GM23248 (cell line): ENCODE measurements at regions not wholly inside any gene's neighbourhood (a gene's known extent, or its start where the extent isn't known, plus 50 kb on each side); places are given as distances from the start of the nearest gene placed in this dataset.

Experiments
- DNase-seq: peaks from one replicate; pipeline ENCODE4 v3.0.0-alpha.2; 2015
- H2AFZ ChIP-seq: fragments of 200-600 bp; sonication (generic); 2 replicates; pipeline ENCODE4 v1.6.1; 2016; ENCODE audit warnings: antibody characterized with exemption
- H3F3A ChIP-seq: fragments of 200-600 bp; sonication (generic); 2 replicates; pipeline ENCODE4 v1.6.1; 2016; ENCODE audit warnings: mild to moderate bottlenecking, antibody characterized with exemption, mixed run types; ENCODE audit not compliant: insufficient read depth
- H3K27ac ChIP-seq: fragments of 200-600 bp; sonication (generic); 2 replicates; pipeline ENCODE4 v1.5.1; 2016; ENCODE audit warnings: mild to moderate bottlenecking
- H3K27me3 ChIP-seq: fragments of 200-600 bp; sonication (generic); replicated peaks from 2 replicates; pipeline ENCODE4 v1.6.1; 2016; ENCODE audit warnings: mild to moderate bottlenecking; ENCODE audit not compliant: insufficient read depth
- H3K36me3 ChIP-seq: fragments of 200-600 bp; sonication (generic); 2 replicates; pipeline ENCODE4 v1.6.1; 2016; ENCODE audit warnings: low read depth, mild to moderate bottlenecking
- H3K4me1 ChIP-seq: fragments of 200-600 bp; sonication (generic); 2 replicates; pipeline ENCODE4 v1.6.1; 2016; ENCODE audit warnings: mild to moderate bottlenecking; ENCODE audit not compliant: insufficient read depth
- H3K4me2 ChIP-seq: fragments of 200-600 bp; sonication (generic); one replicate; pipeline ENCODE4 v1.6.1; 2016; ENCODE audit warnings: mild to moderate bottlenecking; ENCODE audit not compliant: unreplicated experiment
- H3K4me3 ChIP-seq: fragments of 200-600 bp; sonication (generic); 2 replicates; pipeline ENCODE4 v1.5.1; 2016; ENCODE audit warnings: mild to moderate bottlenecking
- H3K79me2 ChIP-seq: fragments of 200-600 bp; sonication (generic); 2 replicates; pipeline ENCODE4 v1.6.1; 2016; ENCODE audit warnings: mild to moderate bottlenecking; ENCODE audit not compliant: insufficient read depth
- H3K9ac ChIP-seq: fragments of 200-600 bp; sonication (generic); 2 replicates; pipeline ENCODE4 v1.6.1; 2016; ENCODE audit warnings: mild to moderate bottlenecking
- H3K9me2 ChIP-seq: fragments of 200-600 bp; sonication (generic); 2 replicates; pipeline ENCODE4 v1.6.1; 2016; ENCODE audit warnings: mixed run types, mild to moderate bottlenecking, moderate library complexity; ENCODE audit not compliant: insufficient read depth
- H3K9me3 ChIP-seq: fragments of 200-600 bp; sonication (generic); one replicate; pipeline ENCODE4 v1.6.1; 2017; ENCODE audit warnings: low read depth
- H4K20me1 ChIP-seq: fragments of 200-600 bp; sonication (generic); 2 replicates; pipeline ENCODE4 v1.6.0; 2016; ENCODE audit not compliant: insufficient read depth
- EZH2 ChIP-seq: fragments of 200-600 bp; sonication (generic); IDR thresholded peaks from 2 replicates; pipeline ENCODE4 v1.6.1; 2018; ENCODE audit warnings: antibody characterized with exemption, mild to moderate bottlenecking; ENCODE audit not compliant: insufficient read depth, poor library complexity, severe bottlenecking
- EZH2phosphoT487 ChIP-seq: fragments of 200-600 bp; sonication (generic); IDR thresholded peaks from 2 replicates; pipeline ENCODE4 v1.6.1; 2018; ENCODE audit warnings: antibody characterized with exemption, moderate library complexity, mild to moderate bottlenecking, low read depth; ENCODE audit not compliant: insufficient read depth
- WGBS, 2 experiments: methylation state at CpG; one replicate each; pipeline ENCODE4 v1.1.6; 2015 to 2017; ENCODE audit warnings: low lambda C conversion rate in 2 of 2, low coverage in 1 of 2; ENCODE audit errors: missing lambda C conversion rate in 2 of 2; 5-methylcytosine and 5-hydroxymethylcytosine counted together
- in situ Hi-C: fragments of 300-500 bp; cut with MboI; formaldehyde crosslinking; loops from 2 replicates; pipeline ENCODE4 v1.15.0; 2020

- Histone ChIP-seq H3K9ac (no peak overlapping the region), H3K4me1 (no peaks in the 10 kb centered on the region), H3K4me3 (no peak overlapping the region), H3K27ac (no peak overlapping the region), H3K9me2 (no peaks in the 10 kb centered on the region), H4K20me1 (no peaks in the 10 kb centered on the region), H3K27me3 (no peaks in the 10 kb centered on the region), H2AFZ (no peak overlapping the region), H3K79me2 (no peaks in the 10 kb centered on the region), H3K9me3 (no peaks in the 10 kb centered on the region), H3F3A (no peaks in the 10 kb centered on the region), H3K36me3 (no peaks in the 10 kb centered on the region), H3K4me2 (no peak overlapping the region)
- no peak for DNase-seq
- in situ Hi-C loops, result no loop called here
- TF ChIP-seq EZH2 (no peak), EZH2phosphoT487 (no peak)
Observed at GRCh38 chr15:54810496-54810895, 386.2 kb downstream of the RSL24D1 start.

- Histone ChIP-seq H3K4me2 (no peak overlapping the region), H3K27me3 (no peaks in the 10 kb centered on the region), H3K9ac (no peak overlapping the region), H4K20me1 (no peaks in the 10 kb centered on the region), H2AFZ (no peak overlapping the region), H3K9me2 (no peaks in the 10 kb centered on the region), H3K79me2 (no peaks in the 10 kb centered on the region), H3K4me3 (no peak overlapping the region), H3K4me1 (no peaks in the 10 kb centered on the region), H3F3A (no peaks in the 10 kb centered on the region), H3K36me3 (no peaks in the 10 kb centered on the region), H3K27ac (no peak overlapping the region), H3K9me3 (no peaks in the 10 kb centered on the region)
- DNase-seq, result no peak
- WGBS, 2 experiments, result 20 to 27% methylated on average over 2 of the region's 2 CpGs
- in situ Hi-C loops, result no loop called here
- TF ChIP-seq EZH2phosphoT487 (no peak), EZH2 (no peak)
Observed at GRCh38 chr15:54810031-54810430, 386.7 kb downstream of the RSL24D1 start.

- in situ Hi-C loops, result no loop called here
- Histone ChIP-seq H4K20me1 (no peaks in the 10 kb centered on the region), H3K9me2 (no peaks in the 10 kb centered on the region), H3K4me1 (no peaks in the 10 kb centered on the region), H3K79me2 (no peaks in the 10 kb centered on the region), H3K27ac (no peak overlapping the region), H3K9me3 (no peaks in the 10 kb centered on the region), H3K4me3 (no peak overlapping the region), H3F3A (no peaks in the 10 kb centered on the region), H3K27me3 (no peaks in the 10 kb centered on the region), H2AFZ (no peak overlapping the region), H3K9ac (no peak overlapping the region), H3K36me3 (no peaks in the 10 kb centered on the region), H3K4me2 (no peak overlapping the region)
- DNase-seq, result no peak
- TF ChIP-seq EZH2, result no peak
- no peak for TF ChIP-seq EZH2phosphoT487
- 14 to 26% methylated on average over 3 of the region's 3 CpGs for WGBS, 2 experiments
Observed at GRCh38 chr15:54808321-54808720, 388.4 kb downstream of the RSL24D1 start.

- in situ Hi-C loops, result no loop called here
- no peaks in the 10 kb centered on the region for H3K79me2 ChIP-seq
- TF ChIP-seq EZH2phosphoT487 (no peak), EZH2 (no peak)
- no peak for DNase-seq
- H2AFZ ChIP-seq, result no peak overlapping the region
- no peaks in the 10 kb centered on the region for H3K9me2 ChIP-seq
- H3K36me3 ChIP-seq, result no peaks in the 10 kb centered on the region
- H3K27ac ChIP-seq, result no peak overlapping the region
- H3K9ac ChIP-seq, result no peak overlapping the region
- H3F3A ChIP-seq, result no peaks in the 10 kb centered on the region
- H3K4me3 ChIP-seq, result no peak overlapping the region
- whole genome bisulfite sequencing, 2 experiments, result 0 to 14% methylated on average over 1 of the region's 1 CpG
- H3K9me3 ChIP-seq, result no peaks in the 10 kb centered on the region
- no peaks in the 10 kb centered on the region for H3K4me1 ChIP-seq
- no peak overlapping the region for H3K4me2 ChIP-seq
- H4K20me1 ChIP-seq, result no peaks in the 10 kb centered on the region
- H3K27me3 ChIP-seq, result no peaks in the 10 kb centered on the region
Observed at GRCh38 chr15:54803987-54804386, 392.8 kb downstream of the RSL24D1 start.

- Histone ChIP-seq H3K4me1 (no peaks in the 10 kb centered on the region), H3K79me2 (no peaks in the 10 kb centered on the region), H3K9ac (no peak overlapping the region), H3K27ac (no peak overlapping the region), H3K9me3 (no peaks in the 10 kb centered on the region), H4K20me1 (no peaks in the 10 kb centered on the region), H3F3A (no peaks in the 10 kb centered on the region), H2AFZ (no peak overlapping the region), H3K27me3 (no peaks in the 10 kb centered on the region), H3K4me2 (no peak overlapping the region), H3K36me3 (no peaks in the 10 kb centered on the region), H3K9me2 (no peaks in the 10 kb centered on the region), H3K4me3 (no peak overlapping the region)
- in situ Hi-C loops, result no loop called here
- TF ChIP-seq EZH2phosphoT487 (no peak), EZH2 (no peak)
- WGBS, 2 experiments, result 26 to 45% methylated on average over 4 of the region's 4 CpGs
- no peak for DNase-seq
Observed at GRCh38 chr15:54803134-54803808, 393.5 kb downstream of the RSL24D1 start.
